ENCODE measurements at regions not wholly inside any gene's neighbourhood (a gene's known extent, or its start where the extent isn't known, plus 50 kb on each side); places are given as distances from the start of the nearest gene placed in this dataset.
"Not testable (repeated sequence)": the region's sequence is repeated elsewhere in the genome, so short reads cannot be mapped to it uniquely, and the experiment has no call there.

GRCh38 chr5:105877592-105877991 is 1793.1 kb downstream of the EFNA5 start:
- intact Hi-C loops (cut with DNase I): no loop called here
- no peaks in the 10 kb centered on the region for H3K4me1 ChIP-seq
- ATAC-seq: no peak

GRCh38 chr5:105874316-105874715 is 1796.4 kb downstream of the EFNA5 start:
- no peak overlapping the region for H3K27ac ChIP-seq
- H3K4me1 ChIP-seq: no peaks in the 10 kb centered on the region
- H3K9me3 ChIP-seq: no peaks in the 10 kb centered on the region

More at GRCh38 chr5:105877592-105877991, 1793.1 kb downstream of the EFNA5 start:
- Histone ChIP-seq H3K27me3 (no peaks in the 10 kb centered on the region), H3K4me3 (no peak overlapping the region), H3K27ac (no peak overlapping the region), H3K9me3 (no peaks in the 10 kb centered on the region), H3K36me3 (no peaks in the 10 kb centered on the region)
- no peak for DNase-seq
- TF ChIP-seq CTCF (IDR thresholded peaks at IDR 0.05): no peak

DNA sequence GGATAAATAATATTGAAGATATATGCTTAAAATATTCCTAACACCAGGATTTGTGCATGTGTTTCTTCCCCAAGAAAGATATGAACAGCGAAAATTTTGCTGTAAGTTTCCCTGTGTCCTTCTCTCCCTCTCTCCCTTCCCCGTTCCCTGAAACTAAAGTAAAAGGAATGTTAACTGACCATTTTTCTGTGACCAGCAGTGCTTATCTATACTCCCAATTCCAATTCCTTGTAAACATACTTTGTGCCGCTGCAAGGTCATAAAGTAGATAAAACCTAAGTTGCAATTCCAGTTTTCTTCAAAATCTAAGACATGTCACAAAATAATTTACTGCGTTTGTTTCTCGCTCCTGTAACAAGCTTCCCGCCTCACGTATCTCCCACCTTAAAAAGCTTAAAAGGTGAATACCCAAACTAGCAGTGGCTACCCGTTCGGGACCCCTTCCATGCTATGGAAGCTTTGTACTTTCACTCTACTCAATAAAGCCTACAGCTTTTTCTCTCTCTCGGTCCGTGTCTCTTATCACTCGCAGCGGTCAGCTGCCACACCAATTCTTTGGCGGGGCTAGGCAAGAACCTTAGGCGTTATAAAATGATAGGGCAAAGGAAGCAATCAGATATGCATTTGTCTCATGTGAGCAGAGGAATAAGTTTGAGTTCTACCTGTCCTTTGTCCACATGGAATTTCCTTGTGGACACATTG is 1798.0 kb downstream of the EFNA5 start:
- Histone ChIP-seq H3K4me1 (no peaks in the 10 kb centered on the region), H3K27me3 (no peaks in the 10 kb centered on the region), H3K36me3 (no peaks in the 10 kb centered on the region), H3K27ac (no peak overlapping the region), H3K4me3 (no peak overlapping the region), H3K9me3 (no peaks in the 10 kb centered on the region)
- intact Hi-C loops (cut with DNase I): no loop called here
- ATAC-seq (no peak), DNase-seq (no peak)
- no peak for TF ChIP-seq CTCF (IDR thresholded peaks at IDR 0.05)

More at GRCh38 chr5:105874316-105874715, 1796.4 kb downstream of the EFNA5 start:
- intact Hi-C loops (cut with DNase I): no loop called here
- no peak for TF ChIP-seq CTCF (IDR thresholded peaks at IDR 0.05)
- Histone ChIP-seq H3K27me3 (no peaks in the 10 kb centered on the region), H3K36me3 (no peaks in the 10 kb centered on the region), H3K4me3 (no peak overlapping the region)
- DNase-seq: no peak
- ATAC-seq: no peak

DNA sequence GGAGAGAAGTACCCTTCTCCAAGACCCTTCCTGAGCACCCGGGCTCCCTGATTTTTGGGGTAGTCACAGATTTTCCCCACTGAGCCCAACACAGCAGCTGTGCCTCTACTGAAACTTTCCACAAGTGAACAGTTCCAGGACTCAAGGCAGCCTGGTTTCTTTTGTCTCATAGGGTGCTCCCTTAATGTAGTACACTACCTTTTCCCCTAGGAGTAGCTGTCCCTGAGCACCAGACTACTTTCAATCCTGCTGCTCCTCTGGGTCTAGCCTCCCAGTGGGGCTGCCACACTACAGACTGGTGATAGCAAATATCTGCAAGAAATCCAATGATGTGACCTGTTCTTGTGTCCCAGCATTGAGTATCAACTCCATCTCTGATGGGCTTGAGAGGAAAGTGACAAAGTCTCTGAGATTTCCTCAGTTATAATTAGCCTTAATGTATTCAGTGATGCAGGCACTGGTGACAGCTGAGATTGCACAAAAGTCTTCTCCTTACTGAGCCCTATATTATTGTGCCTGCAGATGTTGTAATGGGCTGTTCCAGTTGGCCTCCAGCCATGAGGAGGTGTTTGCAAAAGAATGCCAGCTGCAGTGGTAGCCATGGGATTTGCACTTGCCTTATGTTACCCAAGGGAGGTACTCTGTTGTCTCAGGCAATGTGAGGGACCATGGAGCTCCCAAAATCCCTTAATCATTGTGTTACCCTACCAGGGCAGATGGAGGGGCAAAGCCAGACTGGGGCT is 1802.5 kb downstream of the EFNA5 start:
- DNase-seq (no peak), ATAC-seq (no peak)
- Histone ChIP-seq H3K9me3 (no peaks in the 10 kb centered on the region), H3K4me1 (no peaks in the 10 kb centered on the region), H3K27me3 (no peaks in the 10 kb centered on the region), H3K4me3 (no peak overlapping the region), H3K36me3 (no peaks in the 10 kb centered on the region), H3K27ac (no peak overlapping the region)
- intact Hi-C loops (cut with DNase I): no loop called here
- no peak for TF ChIP-seq CTCF (IDR thresholded peaks at IDR 0.05)

GRCh38 chr5:105865834-105866233 is 1804.9 kb downstream of the EFNA5 start:
- no peak for DNase-seq
- H3K27ac ChIP-seq: no peak overlapping the region
- intact Hi-C loops (cut with DNase I): no loop called here
- H3K9me3 ChIP-seq: no peaks in the 10 kb centered on the region
- TF ChIP-seq CTCF (IDR thresholded peaks at IDR 0.05): no peak
- H3K27me3 ChIP-seq: no peaks in the 10 kb centered on the region
- H3K4me1 ChIP-seq: no peaks in the 10 kb centered on the region
- ATAC-seq: no peak
- H3K36me3 ChIP-seq: no peaks in the 10 kb centered on the region
- no peak overlapping the region for H3K4me3 ChIP-seq

- H3K36me3 ChIP-seq; H3K9me3 ChIP-seq; DNase-seq; H3K27me3 ChIP-seq; intact Hi-C loops (cut with DNase I); H3K27ac ChIP-seq; H3K4me1 ChIP-seq; ATAC-seq; H3K4me3 ChIP-seq: not testable (repeated sequence)
Observed at GRCh38 chr5:105859350-105859749, 1811.4 kb downstream of the EFNA5 start.
